Prostate gland (tissue), 2 donors: ENCODE measurements at regions not wholly inside any gene's neighbourhood (a gene's known extent, or its start where the extent isn't known, plus 50 kb on each side); places are given as distances from the start of the nearest gene placed in this dataset.

Experiments
- POLR2A ChIP-seq: fragments of 450-650 bp; IDR thresholded peaks from one replicate; pipeline ENCODE4 v1.6.1; 2016; ENCODE audit warnings: antibody characterized with exemption, mild to moderate bottlenecking
- POLR2AphosphoS5 ChIP-seq: sonication (generic); formaldehyde crosslinking; IDR thresholded peaks from one replicate; pipeline ENCODE4 v1.6.1; 2017; ENCODE audit warnings: antibody characterized with exemption
- TF ChIP-seq, protein P1 (sequence below), 4 experiments: fragments of 200-600 bp in 2 of 4; fragments of 450-650 bp in 2 of 4; sonication (generic) in 2 of 4; IDR thresholded peaks; 1 replicate in 3 of 4; 2 replicates in 1 of 4; pipeline ENCODE4 v1.5.1; 2016 to 2019; ENCODE audit warnings: antibody characterized with exemption in 4 of 4, mild to moderate bottlenecking in 2 of 4, moderate library complexity in 2 of 4

DNA sequence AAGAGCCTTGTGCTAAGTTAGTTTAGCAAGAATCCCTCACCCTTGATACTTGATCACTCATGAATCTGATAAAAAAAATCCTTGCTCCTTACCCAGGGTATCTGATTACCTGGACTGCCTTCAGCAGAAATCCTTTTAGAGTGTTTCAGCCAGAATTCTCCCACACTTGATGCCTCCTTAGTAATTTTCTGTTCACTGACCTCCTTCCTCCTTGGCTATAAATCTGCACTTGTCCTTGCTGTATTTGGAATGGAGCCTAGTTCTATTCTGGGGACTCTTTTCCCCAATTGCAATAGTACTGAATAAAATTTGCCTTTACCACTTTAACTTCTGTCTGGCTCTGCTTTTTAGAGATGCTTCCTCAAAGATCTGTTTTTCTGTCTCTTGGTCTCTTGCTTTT lies 84.9 kb downstream of the RPS24 start:
- TF ChIP-seq, protein P1, sequence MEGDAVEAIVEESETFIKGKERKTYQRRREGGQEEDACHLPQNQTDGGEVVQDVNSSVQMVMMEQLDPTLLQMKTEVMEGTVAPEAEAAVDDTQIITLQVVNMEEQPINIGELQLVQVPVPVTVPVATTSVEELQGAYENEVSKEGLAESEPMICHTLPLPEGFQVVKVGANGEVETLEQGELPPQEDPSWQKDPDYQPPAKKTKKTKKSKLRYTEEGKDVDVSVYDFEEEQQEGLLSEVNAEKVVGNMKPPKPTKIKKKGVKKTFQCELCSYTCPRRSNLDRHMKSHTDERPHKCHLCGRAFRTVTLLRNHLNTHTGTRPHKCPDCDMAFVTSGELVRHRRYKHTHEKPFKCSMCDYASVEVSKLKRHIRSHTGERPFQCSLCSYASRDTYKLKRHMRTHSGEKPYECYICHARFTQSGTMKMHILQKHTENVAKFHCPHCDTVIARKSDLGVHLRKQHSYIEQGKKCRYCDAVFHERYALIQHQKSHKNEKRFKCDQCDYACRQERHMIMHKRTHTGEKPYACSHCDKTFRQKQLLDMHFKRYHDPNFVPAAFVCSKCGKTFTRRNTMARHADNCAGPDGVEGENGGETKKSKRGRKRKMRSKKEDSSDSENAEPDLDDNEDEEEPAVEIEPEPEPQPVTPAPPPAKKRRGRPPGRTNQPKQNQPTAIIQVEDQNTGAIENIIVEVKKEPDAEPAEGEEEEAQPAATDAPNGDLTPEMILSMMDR (IDR thresholded peaks at IDR 0.05): no peak
- TF ChIP-seq POLR2AphosphoS5: no peak
- no peak for TF ChIP-seq POLR2A
